ENCODE measurements at regions not wholly inside any gene's neighbourhood (a gene's known extent, or its start where the extent isn't known, plus 50 kb on each side); places are given as distances from the start of the nearest gene placed in this dataset.

- intact Hi-C loops (cut with micrococcal nuclease) = no loop called here
- Mint-ChIP-seq H3K27me3 (ENCODE audit: low read depth in 3 of 3) (no peaks in the 10 kb centered on the region), H3K27ac (no peak overlapping the region), H3K36me3 (no peaks in the 10 kb centered on the region), H3K4me1 (no peaks in the 10 kb centered on the region), H3K9me3 (peaks cover 0 to 7% (median 1%) of the 10 kb centered on the region in 7 donors), H3K4me3 (no peak overlapping the region)
- H3K9me3 ChIP-seq (replicated peaks in 1 of 2; ENCODE audit: control insufficient read depth in 1 of 2, insufficient read depth in 1 of 2, low read length in 2 of 2) = no peaks in the 10 kb centered on the region
- H3K36me3 ChIP-seq (replicated peaks in 1 of 2; ENCODE audit: control insufficient read depth in 1 of 2, insufficient read depth in 2 of 2, low read length in 2 of 2) = no peaks in the 10 kb centered on the region
- no peak overlapping the region for H2AFZ ChIP-seq (ENCODE audit: insufficient read depth, low read depth, low read length, poor library complexity, severe bottlenecking)
- no peaks in the 10 kb centered on the region for H3K27me3 ChIP-seq (ENCODE audit: control insufficient read depth in 2 of 2, insufficient read depth in 2 of 2, low read length in 2 of 2)
- no peak overlapping the region for H3K27ac ChIP-seq (ENCODE audit: low read depth in 1 of 2, low read length in 2 of 2)
- no peaks in the 10 kb centered on the region for H3K4me1 ChIP-seq (ENCODE audit: control insufficient read depth in 1 of 2, insufficient read depth in 2 of 2, low read length in 2 of 2)
- no peak overlapping the region for H3K9ac ChIP-seq (ENCODE audit: insufficient read depth, low read length, poor library complexity, severe bottlenecking)
- no CpG with 5 or more reads among the region's 2 CpGs for WGBS (ENCODE audit: insufficient coverage)
- DNase-seq = no peak
- no peak overlapping the region for H3K4me2 ChIP-seq (replicated peaks; ENCODE audit: extremely low read depth, low read length, poor library complexity, severe bottlenecking)
- H3K79me2 ChIP-seq (ENCODE audit: insufficient read depth, low read length) = no peaks in the 10 kb centered on the region
- no peak for TF ChIP-seq CTCF (IDR thresholded peaks at IDR 0.05)
- no peaks in the 10 kb centered on the region for H4K20me1 ChIP-seq (ENCODE audit: insufficient read depth, low read length)
- H3K4me3 ChIP-seq (replicated peaks in 1 of 3; ENCODE audit: low read depth in 2 of 3, low read length in 3 of 3) = no peak overlapping the region
Measured at GRCh38 chr4:180603791-180604190, 1639.4 kb upstream of the TENM3 start.

GRCh38 chr4:180610324-180610723 lies 1632.9 kb upstream of the TENM3 start:
- Mint-ChIP-seq H3K4me1 (no peaks in the 10 kb centered on the region), H3K9me3 (peaks cover 0 to 5% (median 1%) of the 10 kb centered on the region in 7 donors), H3K4me3 (no peak overlapping the region), H3K36me3 (no peaks in the 10 kb centered on the region), H3K27me3 (ENCODE audit: low read depth in 3 of 3) (no peaks in the 10 kb centered on the region), H3K27ac (no peak overlapping the region)
- Histone ChIP-seq H3K27me3 (ENCODE audit: control insufficient read depth in 2 of 2, insufficient read depth in 2 of 2, low read length in 2 of 2) (no peaks in the 10 kb centered on the region), H2AFZ (ENCODE audit: insufficient read depth, low read depth, low read length, poor library complexity, severe bottlenecking) (no peak overlapping the region), H3K36me3 (replicated peaks in 1 of 2; ENCODE audit: control insufficient read depth in 1 of 2, insufficient read depth in 2 of 2, low read length in 2 of 2) (no peaks in the 10 kb centered on the region), H3K9ac (ENCODE audit: insufficient read depth, low read length, poor library complexity, severe bottlenecking) (no peak overlapping the region), H3K27ac (ENCODE audit: low read depth in 1 of 2, low read length in 2 of 2) (no peak overlapping the region), H4K20me1 (ENCODE audit: insufficient read depth, low read length) (no peaks in the 10 kb centered on the region), H3K4me3 (replicated peaks in 1 of 3; ENCODE audit: low read depth in 2 of 3, low read length in 3 of 3) (no peak overlapping the region), H3K79me2 (ENCODE audit: insufficient read depth, low read length) (no peaks in the 10 kb centered on the region), H3K4me1 (ENCODE audit: control insufficient read depth in 1 of 2, insufficient read depth in 2 of 2, low read length in 2 of 2) (no peaks in the 10 kb centered on the region), H3K4me2 (replicated peaks; ENCODE audit: extremely low read depth, low read length, poor library complexity, severe bottlenecking) (no peak overlapping the region), H3K9me3 (replicated peaks in 1 of 2; ENCODE audit: control insufficient read depth in 1 of 2, insufficient read depth in 1 of 2, low read length in 2 of 2) (no peaks in the 10 kb centered on the region)
- no peak for DNase-seq
- TF ChIP-seq CTCF (IDR thresholded peaks at IDR 0.05) = no peak
- 100% methylated on average over 1 of the region's 2 CpGs for WGBS (ENCODE audit: insufficient coverage)
- intact Hi-C loops (cut with micrococcal nuclease) = no loop called here

Data from CD14-positive monocyte (primary cell).